HG03139 (cell line): ENCODE measurements at regions not wholly inside any gene's neighbourhood (a gene's known extent, or its start where the extent isn't known, plus 50 kb on each side); places are given as distances from the start of the nearest gene placed in this dataset.
"Not testable (repeated sequence)": the region's sequence is repeated elsewhere in the genome, so short reads cannot be mapped to it uniquely, and the experiment has no call there.

Source experiments
- ATAC-seq: cut with Tn5 transposase; IDR thresholded peaks from one replicate; pipeline ENCODE4 v1.9.1; 2021; ENCODE audit not compliant: unreplicated experiment

DNA sequence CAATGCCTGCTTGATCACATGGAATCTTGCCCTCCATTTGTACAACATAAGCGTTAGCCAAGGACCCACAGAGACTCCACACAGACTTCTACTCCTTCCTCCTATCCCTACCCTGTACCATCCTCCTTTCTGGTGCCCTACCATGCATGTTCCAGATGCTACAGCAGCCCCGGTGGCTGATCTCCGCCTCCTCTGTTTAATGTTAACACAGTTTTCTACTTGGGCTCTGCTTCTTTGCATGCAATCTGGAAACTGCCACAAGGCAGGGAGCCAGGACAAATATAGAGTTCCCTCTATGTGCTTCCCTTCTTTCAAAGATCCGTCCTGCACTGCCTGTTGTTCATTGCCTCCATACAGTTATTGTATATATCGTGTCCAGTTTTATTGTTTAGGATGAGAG, 368.6 kb upstream of the TENM3 start:
- no peak for ATAC-seq

DNA sequence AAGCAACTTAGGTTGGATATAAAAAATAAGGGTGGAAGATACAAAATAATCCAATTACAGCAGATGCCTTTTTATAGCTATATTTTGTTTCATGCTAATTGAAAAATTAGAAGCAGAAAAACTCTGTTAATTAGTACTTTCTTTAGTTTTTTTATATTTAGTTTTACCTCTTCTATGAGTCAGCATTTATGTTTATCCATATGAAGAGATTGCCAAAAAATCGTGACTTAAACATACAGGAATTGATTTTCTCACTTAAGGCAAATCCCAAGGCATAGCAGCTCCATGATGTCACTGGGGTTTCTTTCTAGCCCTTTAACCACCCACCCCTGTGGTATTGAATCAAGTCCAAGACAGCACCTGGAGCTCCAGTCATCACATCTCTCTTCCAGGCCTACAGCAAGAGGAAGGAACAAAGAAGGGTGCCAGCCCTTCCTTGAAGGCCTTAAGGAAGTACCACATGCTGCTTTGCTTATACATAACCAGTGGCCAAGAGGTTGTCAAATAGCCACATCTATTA, 365.8 kb upstream of the TENM3 start:
- ATAC-seq, result no peak

DNA sequence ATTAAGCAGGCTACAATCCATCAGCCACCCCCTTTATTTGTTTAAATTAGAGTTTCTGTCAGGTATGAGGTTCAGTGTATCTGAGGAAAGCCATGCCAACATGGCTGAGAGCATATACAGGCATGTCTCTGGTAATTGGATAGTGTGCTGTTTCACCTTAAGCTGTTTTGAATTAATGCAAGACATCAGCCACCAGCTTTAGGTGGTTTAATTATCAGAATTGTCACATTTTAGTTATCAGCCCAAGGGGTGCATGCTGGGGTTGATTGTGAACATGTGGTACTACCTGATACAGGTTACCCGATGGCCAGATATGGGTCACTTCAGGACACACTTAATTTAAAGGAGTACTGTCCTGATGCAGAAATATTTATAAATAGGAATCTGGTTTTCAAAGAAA, 353.2 kb upstream of the TENM3 start:
- no peak for ATAC-seq

- ATAC-seq, result no peak
Measured at GRCh38 chr4:181890911-181891310, 352.3 kb upstream of the TENM3 start.

DNA sequence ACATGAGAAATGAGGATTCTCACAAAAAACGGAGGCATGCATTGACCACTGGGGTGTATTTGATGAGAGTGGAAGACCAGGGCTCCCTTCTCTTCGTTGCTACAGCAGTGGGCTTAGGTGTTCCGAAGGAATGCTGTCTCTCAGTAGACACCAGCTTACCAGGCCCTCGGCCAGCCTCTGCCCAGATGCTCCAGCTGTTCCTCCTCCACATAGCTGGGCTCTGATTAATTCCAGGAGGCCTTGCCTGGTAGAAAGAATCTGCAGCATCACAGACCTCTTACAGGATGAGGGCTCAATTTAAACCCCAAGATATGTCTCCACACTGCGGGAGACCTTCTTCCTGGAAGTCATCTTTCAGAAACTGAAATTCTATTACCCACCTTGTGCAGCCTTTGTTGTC, 346.6 kb upstream of the TENM3 start:
- ATAC-seq, result no peak

GRCh38 chr4:181897935-181898334, 345.3 kb upstream of the TENM3 start:
- no peak for ATAC-seq

- ATAC-seq, result not testable (repeated sequence)
Measured at GRCh38 chr4:181902404-181902803, 340.8 kb upstream of the TENM3 start.

DNA sequence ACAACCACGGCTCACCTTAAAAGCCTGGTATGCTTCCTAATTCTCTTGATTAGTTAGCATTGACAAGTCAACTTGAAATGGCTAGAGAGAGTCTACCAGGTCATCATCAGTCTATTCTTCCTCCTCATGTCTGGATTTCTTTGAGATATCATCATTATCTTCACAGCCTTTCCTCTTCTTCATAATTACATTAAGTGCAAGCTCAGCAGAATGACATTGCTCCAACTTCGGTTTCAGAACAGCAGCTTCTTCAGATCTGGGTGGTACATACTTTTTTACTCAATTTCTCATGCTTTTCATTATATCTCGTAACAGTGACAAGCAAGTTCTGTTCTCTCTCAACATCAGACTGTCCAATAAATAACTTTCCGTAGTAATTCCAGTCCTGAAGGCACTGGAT, 337.5 kb upstream of the TENM3 start:
- no peak for ATAC-seq

- ATAC-seq, result no peak
Measured at GRCh38 chr4:181908168-181908567, 335.0 kb upstream of the TENM3 start.

DNA sequence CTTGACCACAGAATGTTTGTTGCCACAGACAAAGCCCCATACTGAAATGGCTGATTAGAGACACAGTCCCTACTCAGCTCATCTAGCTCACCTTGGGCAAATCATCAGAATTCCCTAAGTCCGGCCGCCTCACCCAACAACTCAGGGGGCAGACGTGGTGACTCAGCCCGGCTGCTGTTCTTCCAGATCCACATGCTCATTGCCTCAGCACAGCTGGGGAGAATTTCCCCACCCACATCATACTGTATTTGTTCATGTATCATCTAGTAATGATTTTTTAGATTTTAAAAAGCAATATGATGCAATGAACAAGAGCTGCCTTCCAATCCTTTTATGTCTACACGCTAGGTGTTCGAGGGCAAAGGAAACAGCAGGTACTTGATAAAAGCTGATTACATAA, 333.8 kb upstream of the TENM3 start:
- no peak for ATAC-seq

- no peak for ATAC-seq
Measured at GRCh38 chr4:181911420-181911819, 331.8 kb upstream of the TENM3 start.

GRCh38 chr4:181933471-181933870, 309.7 kb upstream of the TENM3 start:
- ATAC-seq, result no peak

DNA sequence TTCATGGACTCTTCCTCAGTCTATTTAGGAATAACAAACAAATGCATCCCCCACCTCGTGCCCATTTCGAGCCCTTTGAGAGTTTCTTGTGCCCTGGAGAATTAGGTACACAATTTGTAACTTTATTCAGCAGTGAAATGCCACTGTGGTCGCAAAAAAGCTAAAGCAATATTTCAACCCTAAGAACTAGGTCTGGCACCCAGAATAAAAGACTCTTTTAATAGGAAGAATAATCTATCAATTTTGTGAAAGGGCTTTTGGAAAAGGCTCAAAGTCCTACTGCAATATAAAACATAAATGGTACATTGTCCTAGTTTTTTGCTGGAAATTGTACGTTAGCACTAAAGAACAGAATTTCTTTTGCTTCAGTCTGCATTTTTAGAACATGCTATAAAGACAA, 304.6 kb upstream of the TENM3 start:
- ATAC-seq, result no peak

GRCh38 chr4:181939199-181939945, 303.8 kb upstream of the TENM3 start:
- no peak for ATAC-seq

DNA sequence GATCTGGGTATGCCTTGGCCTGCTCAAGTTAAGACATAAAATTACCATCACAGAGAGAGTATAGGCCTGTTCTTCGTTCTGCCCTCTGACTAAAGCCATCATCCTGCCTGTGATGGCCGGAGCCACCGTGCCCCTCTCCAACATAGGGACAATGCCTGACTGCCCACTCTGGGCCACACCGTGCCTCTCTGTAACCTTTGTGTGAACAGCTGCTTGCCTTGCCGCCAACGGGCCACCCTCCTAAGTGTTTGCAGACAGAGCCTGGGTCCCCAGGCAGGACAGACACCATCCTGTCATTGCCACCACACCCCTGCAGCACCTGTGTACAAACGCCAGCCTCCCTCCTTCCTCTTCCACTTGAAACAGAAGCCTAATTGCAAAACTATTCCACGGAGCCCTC, 298.7 kb upstream of the TENM3 start:
- no peak for ATAC-seq

GRCh38 chr4:181946902-181947301, 296.3 kb upstream of the TENM3 start:
- no peak for ATAC-seq

GRCh38 chr4:181948839-181949382, 294.3 kb upstream of the TENM3 start:
- no peak for ATAC-seq

- ATAC-seq, result no peak
Measured at GRCh38 chr4:181949704-181950312, 293.4 kb upstream of the TENM3 start.

- no peak for ATAC-seq
Measured at GRCh38 chr4:181950372-181951127, 292.7 kb upstream of the TENM3 start.

GRCh38 chr4:181951265-181951664, 291.9 kb upstream of the TENM3 start:
- no peak for ATAC-seq

- ATAC-seq, result no peak
Measured at GRCh38 chr4:181952478-181952877, 290.7 kb upstream of the TENM3 start.

DNA sequence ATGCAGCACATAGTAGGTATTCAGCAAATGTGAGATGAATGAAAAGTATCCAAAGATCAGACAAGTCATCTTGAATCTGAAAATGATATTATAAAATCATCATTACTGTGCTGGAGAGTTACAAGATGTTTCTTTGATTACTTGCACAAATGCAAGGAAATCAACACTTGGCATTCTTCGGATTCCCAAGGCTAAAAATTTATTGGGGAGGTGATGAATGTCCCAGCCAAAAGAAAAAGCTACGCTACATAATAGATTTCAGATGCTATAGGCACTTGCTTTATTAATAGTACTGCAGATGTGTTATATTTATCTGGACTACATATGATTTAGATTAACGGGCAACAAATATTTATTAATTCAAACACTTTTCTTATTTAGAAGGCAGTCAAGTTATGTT, 286.7 kb upstream of the TENM3 start:
- ATAC-seq, result no peak
